ENCODE measurements at regions not wholly inside any gene's neighbourhood (a gene's known extent, or its start where the extent isn't known, plus 50 kb on each side); places are given as distances from the start of the nearest gene placed in this dataset.

- WGBS, 5 donors = 56 to 82% (median 59%) methylated on average over 3 of the region's 3 CpGs
- no peak overlapping the region for H3K4me3 ChIP-seq
- H3K9me3 ChIP-seq = peaks cover 0 to 1% (median 0%) of the 10 kb centered on the region in 8 donors
- TF ChIP-seq POLR2A (IDR thresholded peaks at IDR 0.05) (no peak), POLR2AphosphoS5 (IDR thresholded peaks at IDR 0.05) (no peak), CTCF (IDR thresholded peaks at IDR 0.05 in 8 of 11, conservative IDR thresholded peaks at IDR 0.05 in 3 of 11) (no peak)
- intact Hi-C loops (cut with DNase I; ENCODE audit: low total_unique reads) = no loop called here
- no peaks in the 10 kb centered on the region for H3K36me3 ChIP-seq
- H3K4me1 ChIP-seq = no peaks in the 10 kb centered on the region
- no peak for DNase-seq
- no peak overlapping the region for H3K27ac ChIP-seq
- H3K27me3 ChIP-seq (replicated peaks in 1 of 7) = no peaks in the 10 kb centered on the region
Measured at GRCh38 chr6:12654514-12654913, 62.1 kb upstream of the PHACTR1 start.

- peaks cover 0 to 15% (median 0%) of the 10 kb centered on the region in 7 donors for H3K27me3 ChIP-seq (replicated peaks in 1 of 7)
- H3K9me3 ChIP-seq = no peaks in the 10 kb centered on the region
- H3K4me3 ChIP-seq = no peak overlapping the region
- 74 to 85% (median 78%) methylated on average over 3 of the region's 3 CpGs for WGBS, 5 donors
- no peak for TF ChIP-seq POLR2AphosphoS5 (IDR thresholded peaks at IDR 0.05)
- no peak for TF ChIP-seq POLR2A (IDR thresholded peaks at IDR 0.05)
- TF ChIP-seq CTCF (IDR thresholded peaks at IDR 0.05 in 8 of 11, conservative IDR thresholded peaks at IDR 0.05 in 3 of 11) = no peak
- no peaks in the 10 kb centered on the region for H3K36me3 ChIP-seq
- intact Hi-C loops (cut with DNase I; ENCODE audit: low total_unique reads) = no loop called here
- H3K4me1 ChIP-seq = no peaks in the 10 kb centered on the region
- no peak for DNase-seq
- no peak overlapping the region for H3K27ac ChIP-seq
Measured at GRCh38 chr6:12656906-12657305, 59.7 kb upstream of the PHACTR1 start.

- intact Hi-C loops (cut with DNase I; ENCODE audit: low total_unique reads) = no loop called here
- 89 to 97% (median 95%) methylated on average over 2 of the region's 2 CpGs for WGBS, 5 donors
- no peak for DNase-seq
- Histone ChIP-seq H3K4me3 (no peak overlapping the region), H3K4me1 (no peaks in the 10 kb centered on the region), H3K36me3 (no peaks in the 10 kb centered on the region), H3K9me3 (no peaks in the 10 kb centered on the region), H3K27ac (no peak overlapping the region), H3K27me3 (replicated peaks in 1 of 7) (peaks cover 0 to 15% (median 0%) of the 10 kb centered on the region in 7 donors)
- no peak for TF ChIP-seq CTCF (IDR thresholded peaks at IDR 0.05 in 8 of 11, conservative IDR thresholded peaks at IDR 0.05 in 3 of 11)
- TF ChIP-seq POLR2AphosphoS5 (IDR thresholded peaks at IDR 0.05) = no peak
- TF ChIP-seq POLR2A (IDR thresholded peaks at IDR 0.05) = no peak
Measured at GRCh38 chr6:12657884-12658283, 58.7 kb upstream of the PHACTR1 start.

- 85 to 90% (median 87%) methylated on average over 10 of the region's 10 CpGs for WGBS, 5 donors
Measured at GRCh38 chr6:12661432-12662089, 55.0 kb upstream of the PHACTR1 start.

More at GRCh38 chr6:12661432-12662089, 55.0 kb upstream of the PHACTR1 start:
- intact Hi-C loops (cut with DNase I; ENCODE audit: low total_unique reads) = no loop called here
- H3K9me3 ChIP-seq = no peaks in the 10 kb centered on the region
- no peaks in the 10 kb centered on the region for H3K4me1 ChIP-seq
- DNase-seq = no peak
- no peak overlapping the region for H3K27ac ChIP-seq
- H3K27me3 ChIP-seq (replicated peaks in 1 of 7) = peaks cover 0 to 15% (median 0%) of the 10 kb centered on the region in 7 donors
- no peak overlapping the region for H3K4me3 ChIP-seq
- TF ChIP-seq POLR2AphosphoS5 (IDR thresholded peaks at IDR 0.05) (no peak), POLR2A (IDR thresholded peaks at IDR 0.05) (no peak), CTCF (IDR thresholded peaks at IDR 0.05 in 8 of 11, conservative IDR thresholded peaks at IDR 0.05 in 3 of 11) (no peak)
- no peaks in the 10 kb centered on the region for H3K36me3 ChIP-seq

Small RNAs in the stretch of these regions (small RNA-seq; reads per million reads assigned to genes)
- gene RN7SKP293 = 0 reads per million in 4 donors

Measured in spleen (tissue), 11 donors.